Astrocyte (in vitro differentiated cells and primary cell): ENCODE measurements at regions not wholly inside any gene's neighbourhood (a gene's known extent, or its start where the extent isn't known, plus 50 kb on each side); places are given as distances from the start of the nearest gene placed in this dataset.

Source experiments
- EZH2 ChIP-seq: IDR thresholded peaks from 2 replicates; pipeline ENCODE4 v1.6.1; 2012; ENCODE audit warnings: mild to moderate bottlenecking, low read length, inconsistent platforms; ENCODE audit not compliant: insufficient read depth
- TF ChIP-seq, protein P1 (sequence below): IDR thresholded peaks from 2 replicates; pipeline ENCODE4 v1.5.1; 2011; ENCODE audit warnings: low read depth, mild to moderate bottlenecking, inconsistent platforms, low read length, moderate library complexity; ENCODE audit not compliant: insufficient read depth

- TF ChIP-seq, protein P1, sequence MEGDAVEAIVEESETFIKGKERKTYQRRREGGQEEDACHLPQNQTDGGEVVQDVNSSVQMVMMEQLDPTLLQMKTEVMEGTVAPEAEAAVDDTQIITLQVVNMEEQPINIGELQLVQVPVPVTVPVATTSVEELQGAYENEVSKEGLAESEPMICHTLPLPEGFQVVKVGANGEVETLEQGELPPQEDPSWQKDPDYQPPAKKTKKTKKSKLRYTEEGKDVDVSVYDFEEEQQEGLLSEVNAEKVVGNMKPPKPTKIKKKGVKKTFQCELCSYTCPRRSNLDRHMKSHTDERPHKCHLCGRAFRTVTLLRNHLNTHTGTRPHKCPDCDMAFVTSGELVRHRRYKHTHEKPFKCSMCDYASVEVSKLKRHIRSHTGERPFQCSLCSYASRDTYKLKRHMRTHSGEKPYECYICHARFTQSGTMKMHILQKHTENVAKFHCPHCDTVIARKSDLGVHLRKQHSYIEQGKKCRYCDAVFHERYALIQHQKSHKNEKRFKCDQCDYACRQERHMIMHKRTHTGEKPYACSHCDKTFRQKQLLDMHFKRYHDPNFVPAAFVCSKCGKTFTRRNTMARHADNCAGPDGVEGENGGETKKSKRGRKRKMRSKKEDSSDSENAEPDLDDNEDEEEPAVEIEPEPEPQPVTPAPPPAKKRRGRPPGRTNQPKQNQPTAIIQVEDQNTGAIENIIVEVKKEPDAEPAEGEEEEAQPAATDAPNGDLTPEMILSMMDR: no peak
- no peak for TF ChIP-seq EZH2
Measured at GRCh38 chr18:26723981-26724380, 141.5 kb downstream of the AQP4 start.
